GM18511 (cell line): ENCODE measurements at regions not wholly inside any gene's neighbourhood (a gene's known extent, or its start where the extent isn't known, plus 50 kb on each side); places are given as distances from the start of the nearest gene placed in this dataset.

Source experiments
- ATAC-seq: cut with Tn5 transposase; IDR thresholded peaks from one replicate; pipeline ENCODE4 v1.9.1; 2021; ENCODE audit warnings: mild to moderate bottlenecking, moderate library complexity; ENCODE audit not compliant: unreplicated experiment

DNA sequence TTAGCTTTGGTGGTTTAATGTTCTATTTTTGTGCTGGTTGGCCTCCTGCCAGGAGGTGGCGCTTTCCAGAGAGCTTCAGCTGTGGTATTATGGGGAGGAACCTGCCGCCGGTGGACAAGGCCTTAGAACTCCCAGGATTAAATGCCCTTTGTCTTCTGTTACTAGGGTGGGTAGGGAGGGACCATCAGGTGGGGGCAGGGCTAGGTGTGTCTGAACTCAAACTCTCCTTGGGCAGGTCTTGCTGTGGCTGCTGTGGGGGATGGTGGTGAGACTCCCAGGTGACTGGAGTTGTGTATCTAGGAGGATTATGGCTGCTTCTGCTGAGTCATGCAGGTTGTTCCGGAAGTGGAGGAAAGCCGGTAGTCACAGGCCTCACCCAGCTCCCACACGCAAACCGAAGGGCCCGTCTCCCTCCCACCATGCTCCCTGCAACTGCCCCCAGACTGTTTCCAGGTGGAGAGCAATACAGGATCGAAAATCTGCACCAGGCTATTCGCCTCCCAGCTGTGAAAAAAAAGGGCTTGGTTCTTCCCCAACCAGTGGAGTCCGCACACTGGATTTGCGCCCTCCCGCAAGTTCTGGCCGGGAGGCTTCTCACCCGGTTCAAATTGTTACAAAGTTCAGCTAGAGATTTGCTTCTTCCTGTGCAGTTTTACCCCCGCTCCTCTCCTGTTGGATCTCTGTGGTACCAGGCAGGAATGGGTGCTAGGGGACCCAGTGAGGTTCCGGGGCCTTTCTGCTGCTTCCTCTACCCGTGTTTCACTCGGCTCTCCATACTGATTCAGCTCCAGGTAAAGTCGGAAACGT, 220.5 kb downstream of the CENPF start:
- no peak for ATAC-seq

- ATAC-seq = no peak
These were observed 221.8 kb downstream of the CENPF start for GRCh38 chr1:214824763-214825162.

GRCh38 chr1:214826619-214827018, 223.6 kb downstream of the CENPF start:
- no peak for ATAC-seq

GRCh38 chr1:214827883-214828282, 224.9 kb downstream of the CENPF start:
- no peak for ATAC-seq

- ATAC-seq = no peak
These were observed 227.9 kb downstream of the CENPF start for GRCh38 chr1:214830941-214831340.

- no peak for ATAC-seq
These were observed 229.0 kb downstream of the CENPF start for GRCh38 chr1:214831956-214832355.

DNA sequence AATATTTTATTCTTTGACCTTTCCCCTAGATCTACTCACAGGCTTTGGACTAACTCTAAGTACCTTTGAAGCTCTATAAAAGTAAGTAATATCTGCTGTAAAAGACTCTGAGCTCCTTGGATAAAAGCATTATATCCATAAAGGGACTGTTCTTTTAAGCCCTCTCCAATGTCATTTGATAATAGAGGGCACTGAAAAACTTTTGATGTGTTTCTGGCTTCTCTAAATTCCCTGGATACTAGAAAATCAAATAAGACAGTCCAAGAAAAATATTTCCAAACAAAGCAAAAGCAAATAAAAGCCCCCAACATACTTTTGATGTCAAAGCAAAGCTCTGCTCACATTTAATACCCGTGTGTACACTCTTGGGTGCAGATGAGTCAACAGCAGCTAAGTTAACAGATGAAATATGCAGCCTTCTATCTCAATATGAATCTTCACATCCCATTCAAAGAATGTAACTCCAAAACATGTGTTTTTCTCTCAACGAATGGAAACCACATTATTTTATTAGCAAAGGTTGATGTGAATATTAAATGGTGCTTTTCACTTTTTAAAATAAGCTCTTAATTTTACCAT, 230.3 kb downstream of the CENPF start:
- no peak for ATAC-seq

DNA sequence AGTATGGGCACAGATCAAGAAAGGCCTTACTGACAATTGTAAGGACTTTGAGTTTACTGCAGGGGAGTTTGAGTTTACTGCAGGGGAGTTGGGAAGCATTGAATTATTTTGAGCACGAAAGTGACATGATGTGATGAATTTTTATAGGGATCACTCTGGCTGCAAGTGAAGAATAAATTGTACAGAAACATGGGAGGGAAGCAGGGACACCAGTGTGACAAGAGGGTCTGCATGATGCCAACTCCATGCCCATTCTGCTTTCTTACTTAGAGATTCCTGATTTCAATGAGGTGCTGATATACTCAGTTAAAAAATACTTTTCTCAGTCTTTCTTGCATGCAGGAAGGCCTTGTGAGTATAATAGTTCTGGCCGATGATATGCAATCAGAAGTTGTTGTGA, 234.4 kb downstream of the CENPF start:
- ATAC-seq = no peak

DNA sequence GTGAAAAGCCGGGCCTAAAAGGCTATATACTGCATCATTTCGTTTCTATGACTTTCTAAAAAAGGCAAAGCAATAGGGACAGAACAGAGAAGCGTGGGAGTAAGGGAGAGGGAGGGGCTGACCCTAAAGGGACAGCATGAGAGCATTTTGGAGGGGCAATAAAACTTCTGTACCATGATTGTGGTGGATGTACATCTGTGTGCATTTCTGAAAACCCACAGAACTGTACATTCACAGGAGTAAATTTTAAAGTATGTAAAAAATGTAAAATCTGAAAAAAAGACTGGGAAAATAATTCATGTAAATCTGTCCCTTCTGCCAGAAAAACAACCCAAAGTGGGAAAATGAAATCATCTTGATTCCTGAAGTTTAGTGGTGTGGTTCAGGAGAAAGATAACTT, 235.4 kb downstream of the CENPF start:
- ATAC-seq = no peak

DNA sequence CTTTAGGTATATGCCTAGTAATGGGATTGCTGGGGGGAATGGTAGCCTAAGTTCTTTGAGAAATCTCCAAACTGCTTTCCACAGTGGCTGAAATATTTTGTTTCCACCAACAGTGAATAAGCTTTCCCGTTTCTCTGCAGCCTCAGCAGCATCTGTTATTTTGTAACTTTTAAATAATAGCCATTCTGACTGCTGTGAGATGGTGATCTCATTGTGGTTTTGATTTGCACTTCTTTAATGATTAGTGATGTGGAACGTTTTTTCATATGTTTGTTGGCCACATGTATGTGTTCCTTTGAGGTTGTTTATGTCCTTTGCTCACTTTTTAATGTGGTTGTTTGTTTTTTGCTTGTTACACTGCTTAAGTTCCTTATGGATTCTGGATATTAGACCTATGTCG, 237.4 kb downstream of the CENPF start:
- no peak for ATAC-seq

DNA sequence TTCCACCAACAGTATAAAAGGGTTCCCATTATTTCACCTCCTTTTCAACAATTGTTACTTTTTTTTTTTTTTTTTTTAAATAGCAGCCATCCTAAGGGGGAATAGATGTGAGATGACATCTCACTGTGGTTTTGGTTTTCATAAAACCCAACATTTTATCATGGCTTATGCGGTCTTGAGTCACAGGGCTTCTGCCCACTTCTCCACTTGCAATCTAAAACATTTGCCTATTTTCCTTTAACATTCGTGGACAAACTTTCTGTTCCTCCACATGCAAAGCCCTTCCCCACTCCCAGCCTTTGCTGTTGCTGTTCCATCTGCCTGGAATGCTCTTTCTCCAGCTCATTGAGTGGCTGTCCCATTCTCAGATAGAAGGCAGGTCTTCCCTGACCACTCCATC, 239.7 kb upstream of the KCNK2 start:
- ATAC-seq = no peak

- no peak for ATAC-seq
These were observed 239.3 kb upstream of the KCNK2 start for GRCh38 chr1:214843281-214843680.

DNA sequence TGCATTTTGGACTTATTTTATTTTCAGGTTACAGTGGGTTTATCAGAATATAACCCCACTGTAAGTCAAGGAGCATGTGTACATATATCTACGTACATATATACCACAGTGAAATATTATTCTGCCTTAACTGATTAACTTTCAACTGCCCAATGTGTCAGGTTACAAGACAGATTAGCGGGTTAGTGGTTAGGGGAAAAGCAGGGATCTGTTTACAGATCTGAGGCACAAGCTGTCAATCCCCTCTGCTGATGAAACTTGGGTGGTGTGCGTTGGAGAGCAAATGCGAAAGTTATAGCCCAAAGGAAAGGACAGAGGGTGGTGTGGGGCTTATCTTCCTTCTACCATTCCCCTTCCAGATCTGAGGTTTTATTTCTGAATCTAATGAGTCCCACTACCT, 238.2 kb upstream of the KCNK2 start:
- no peak for ATAC-seq

GRCh38 chr1:214846276-214846675, 236.3 kb upstream of the KCNK2 start:
- no peak for ATAC-seq

DNA sequence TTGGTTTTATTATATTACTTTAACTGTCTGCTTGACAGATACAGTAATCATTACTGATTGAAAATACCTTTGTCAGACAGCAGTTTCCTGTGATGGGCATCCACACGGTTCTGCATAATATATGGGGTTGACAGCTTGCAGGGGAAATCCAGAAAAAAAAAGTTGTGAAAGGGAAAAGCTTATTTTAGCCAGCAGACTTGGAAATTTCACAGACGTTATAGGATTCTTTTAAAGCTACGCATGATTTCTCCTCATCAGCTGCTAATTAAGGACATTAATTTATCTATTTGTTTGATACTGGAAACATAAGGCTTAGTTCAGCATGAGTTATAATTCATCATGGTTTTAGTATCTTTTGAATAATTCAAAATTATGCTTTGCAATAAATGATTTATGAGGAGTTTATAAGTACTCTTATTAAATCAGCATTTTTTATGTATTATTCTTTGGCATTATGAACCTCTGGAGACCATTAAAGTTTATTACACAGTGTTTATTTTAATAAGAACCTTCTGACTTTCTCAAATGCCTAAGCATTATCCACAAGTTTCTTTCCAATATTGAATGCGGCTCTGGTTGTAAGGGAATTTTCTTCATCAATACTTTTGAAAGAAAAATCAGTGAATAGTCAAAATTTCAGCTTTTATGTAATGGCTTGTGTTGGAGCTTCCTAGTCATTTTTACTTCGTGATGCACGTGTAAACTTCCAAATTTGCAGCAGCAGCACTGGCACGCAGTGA, 235.3 kb upstream of the KCNK2 start:
- no peak for ATAC-seq

GRCh38 chr1:214848101-214848500, 234.4 kb upstream of the KCNK2 start:
- ATAC-seq = no peak

DNA sequence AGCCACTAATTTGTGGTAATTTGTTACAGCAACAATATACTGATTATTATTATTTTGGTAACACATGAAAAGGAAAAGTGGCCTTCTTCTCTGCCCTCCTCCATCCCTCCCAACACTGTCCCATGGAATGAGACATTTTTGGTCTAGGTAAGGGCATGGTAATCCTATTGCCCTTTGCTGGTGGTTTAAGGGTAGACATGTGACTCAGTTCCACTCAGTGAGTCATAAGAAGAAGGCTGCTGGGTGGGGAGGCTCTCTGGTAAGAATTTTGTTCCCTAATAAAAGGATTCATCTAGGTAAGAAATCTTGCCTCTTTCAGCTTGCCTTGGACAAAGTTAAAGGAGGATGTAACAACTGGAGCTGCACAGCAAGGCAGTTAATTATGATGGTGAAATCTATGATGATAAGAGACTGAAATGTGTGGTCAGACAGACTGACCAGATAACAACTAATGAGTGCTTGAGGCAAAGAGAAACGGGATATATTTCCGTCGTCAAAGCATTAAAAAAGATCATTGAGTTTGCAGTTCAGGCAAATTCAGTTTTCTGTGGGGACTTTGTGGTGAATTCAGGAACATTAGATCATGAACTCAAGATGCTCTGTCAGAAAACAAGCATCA, 232.0 kb upstream of the KCNK2 start:
- ATAC-seq = no peak

- ATAC-seq = no peak
These were observed 229.2 kb upstream of the KCNK2 start for GRCh38 chr1:214853340-214853739.

DNA sequence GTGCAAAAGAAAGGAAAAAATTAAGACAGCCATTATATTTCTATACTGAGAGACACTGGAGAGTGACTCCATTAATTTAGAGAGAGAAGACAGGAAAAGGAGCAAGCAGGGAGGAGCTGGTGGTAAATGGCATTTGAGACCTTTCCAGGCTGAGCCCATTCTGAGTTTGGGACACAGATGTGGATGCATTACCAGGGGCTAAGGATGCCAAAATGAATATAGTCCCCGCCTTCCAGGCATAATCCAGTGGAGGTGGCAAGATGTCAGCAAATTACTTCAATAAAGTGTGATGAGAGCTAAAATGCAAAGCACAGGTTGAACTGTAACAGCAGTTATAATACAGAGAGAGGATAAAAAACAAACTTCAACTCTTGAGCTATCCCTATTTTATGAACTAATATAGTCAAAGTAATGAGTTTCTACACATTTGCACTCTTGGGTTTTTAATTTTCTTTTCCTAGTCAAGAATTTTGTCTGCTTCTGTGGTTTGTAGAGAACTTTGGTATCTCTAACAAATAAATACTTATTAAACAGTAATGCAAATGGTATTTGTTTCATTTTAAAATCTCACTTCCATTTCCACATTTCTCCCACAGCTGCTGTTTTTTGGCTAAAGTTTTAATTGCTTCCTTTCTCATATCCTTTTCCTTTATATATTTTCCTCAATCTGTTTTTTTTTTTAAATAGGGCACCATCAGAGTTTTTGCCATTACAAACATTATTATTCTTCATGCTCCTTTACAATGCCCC, 228.2 kb upstream of the KCNK2 start:
- ATAC-seq = no peak

DNA sequence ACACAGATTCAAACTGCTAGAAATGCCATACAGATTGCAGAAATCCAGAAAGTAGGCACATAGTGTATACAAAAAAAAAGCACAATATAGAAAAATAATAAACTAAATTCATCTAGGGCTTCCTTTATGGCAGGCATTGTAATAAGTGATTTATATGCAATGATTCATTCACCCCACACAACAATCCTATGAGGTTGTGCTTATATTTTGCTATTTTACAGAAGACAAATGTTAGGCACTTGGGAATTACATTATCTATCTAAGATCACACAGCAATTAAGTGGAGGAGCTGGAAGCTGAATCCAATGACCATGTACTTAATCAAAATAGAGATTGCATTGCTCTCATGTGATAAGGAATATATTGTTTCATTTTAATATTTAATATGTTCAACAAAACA, 225.7 kb upstream of the KCNK2 start:
- ATAC-seq = no peak

GRCh38 chr1:214857716-214858115, 224.8 kb upstream of the KCNK2 start:
- no peak for ATAC-seq
